MCF 10A (cell line): ENCODE measurements at regions not wholly inside any gene's neighbourhood (a gene's known extent, or its start where the extent isn't known, plus 50 kb on each side); places are given as distances from the start of the nearest gene placed in this dataset.
"Not testable (repeated sequence)": the region's sequence is repeated elsewhere in the genome, so short reads cannot be mapped to it uniquely, and the experiment has no call there.

Experiments
- BruUV-seq: library from RNA; stranded (reverse); fragments of 400-500 nt; replicated peaks from 2 replicates; lab custom pipeline; 2021; lab: Mats Ljungman, UMichigan
- CTCF ChIA-PET: fragments of 300-600 bp; sonication (Branson Sonifier 250); formaldehyde crosslinking; extraction: SDS; loops from one replicate; lab custom pipeline; 2021; ENCODE audit warnings: antibody characterized with exemption, inconsistent platforms; lab: Yijun Ruan, JAX
- POLR2A ChIA-PET: fragments of 300-600, 350-650 bp; sonication (Branson Sonifier 250); formaldehyde crosslinking; extraction: SDS; loops from one replicate; lab custom pipeline; 2020; ENCODE audit warnings: antibody characterized with exemption, inconsistent platforms; lab: Yijun Ruan, JAX
- DNase-seq: peaks from one replicate; pipeline ENCODE4 v3.0.0-alpha.2; 2018; ENCODE audit not compliant: unreplicated experiment
- H3K27ac Mint-ChIP-seq: one replicate; pipeline ENCODE4 v1.8.0; 2022; ENCODE audit warnings: mild to moderate bottlenecking, low read depth, mixed read lengths; ENCODE audit not compliant: unreplicated experiment
- H3K27me3 Mint-ChIP-seq: one replicate; pipeline ENCODE4 v1.8.0; 2022; ENCODE audit warnings: mixed read lengths; ENCODE audit not compliant: insufficient read depth, unreplicated experiment
- H3K36me3 Mint-ChIP-seq: one replicate; pipeline ENCODE4 v1.8.0; 2022; ENCODE audit warnings: mild to moderate bottlenecking, moderate library complexity, mixed read lengths; ENCODE audit not compliant: insufficient read depth, unreplicated experiment
- H3K4me1 Mint-ChIP-seq: one replicate; pipeline ENCODE4 v1.8.0; 2022; ENCODE audit warnings: mixed read lengths; ENCODE audit not compliant: insufficient read depth, unreplicated experiment
- H3K4me3 Mint-ChIP-seq: one replicate; pipeline ENCODE4 v1.8.0; 2022; ENCODE audit warnings: mild to moderate bottlenecking, moderate library complexity, mixed read lengths; ENCODE audit not compliant: unreplicated experiment
- H3K9me3 Mint-ChIP-seq: one replicate; pipeline ENCODE4 v1.8.0; 2022; ENCODE audit warnings: mixed read lengths; ENCODE audit not compliant: unreplicated experiment
- intact Hi-C: fragments of 100-400 bp; cut with micrococcal nuclease; formaldehyde crosslinking; loops from 2 replicates; pipeline ENCODE4 v1.14.1; 2022
- TF ChIP-seq, protein P1 (sequence below): fragments of 200-600 bp; IDR thresholded peaks from one replicate; pipeline ENCODE4 v1.8.0; 2022; ENCODE audit warnings: antibody characterized with exemption, mild to moderate bottlenecking; ENCODE audit not compliant: unreplicated experiment

GRCh38 chr2:39492095-39492590 is 55.1 kb upstream of the MAP4K3 start:
- ChIA-PET CTCF (interaction anchor here (0.7 kb wide), 1 partner anchor 21 kb away, joined by 3 read pairs; no protein-coding TSS in a partner anchor), POLR2A (interaction anchor here (0.7 to 2.0 kb wide), 8 partner anchors 9 to 112 kb away, joined by 3 to 15 read pairs (median 4); partner anchors contain the start of gene MAP4K3)
- Mint-ChIP-seq H3K36me3 (no peaks in the 10 kb centered on the region), H3K4me1 (peaks cover 14% of the 10 kb centered on the region), H3K27me3 (no peaks in the 10 kb centered on the region), H3K27ac (no peak overlapping the region), H3K9me3 (no peaks in the 10 kb centered on the region), H3K4me3 (no peak overlapping the region)
- TF ChIP-seq, protein P1, sequence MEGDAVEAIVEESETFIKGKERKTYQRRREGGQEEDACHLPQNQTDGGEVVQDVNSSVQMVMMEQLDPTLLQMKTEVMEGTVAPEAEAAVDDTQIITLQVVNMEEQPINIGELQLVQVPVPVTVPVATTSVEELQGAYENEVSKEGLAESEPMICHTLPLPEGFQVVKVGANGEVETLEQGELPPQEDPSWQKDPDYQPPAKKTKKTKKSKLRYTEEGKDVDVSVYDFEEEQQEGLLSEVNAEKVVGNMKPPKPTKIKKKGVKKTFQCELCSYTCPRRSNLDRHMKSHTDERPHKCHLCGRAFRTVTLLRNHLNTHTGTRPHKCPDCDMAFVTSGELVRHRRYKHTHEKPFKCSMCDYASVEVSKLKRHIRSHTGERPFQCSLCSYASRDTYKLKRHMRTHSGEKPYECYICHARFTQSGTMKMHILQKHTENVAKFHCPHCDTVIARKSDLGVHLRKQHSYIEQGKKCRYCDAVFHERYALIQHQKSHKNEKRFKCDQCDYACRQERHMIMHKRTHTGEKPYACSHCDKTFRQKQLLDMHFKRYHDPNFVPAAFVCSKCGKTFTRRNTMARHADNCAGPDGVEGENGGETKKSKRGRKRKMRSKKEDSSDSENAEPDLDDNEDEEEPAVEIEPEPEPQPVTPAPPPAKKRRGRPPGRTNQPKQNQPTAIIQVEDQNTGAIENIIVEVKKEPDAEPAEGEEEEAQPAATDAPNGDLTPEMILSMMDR = no peak
- DNase-seq = peak; percentile 74
- intact Hi-C loops = no loop called here
- BruUV-seq = no TSS peak

DNA sequence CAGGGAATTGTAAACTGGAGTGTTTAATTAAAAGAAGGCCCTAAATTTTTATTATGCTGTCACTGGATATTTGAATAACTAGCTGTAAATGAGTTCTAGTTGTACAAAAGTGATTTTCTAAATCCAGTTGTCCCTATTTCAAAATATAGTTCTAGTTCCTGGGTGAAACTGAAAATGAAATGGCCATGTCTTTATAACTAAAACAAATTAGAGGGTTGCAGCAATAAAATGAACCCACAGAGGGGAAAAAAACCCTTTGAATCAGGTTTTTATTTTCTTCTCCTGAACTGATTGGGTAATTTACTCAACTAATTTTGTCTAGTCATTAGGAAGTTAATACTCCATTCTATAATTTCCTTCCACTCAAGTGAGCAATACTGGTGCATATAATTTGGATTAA is 55.6 kb upstream of the MAP4K3 start:
- TF ChIP-seq, protein P1 = no peak
- Mint-ChIP-seq H3K9me3 (no peaks in the 10 kb centered on the region), H3K36me3 (no peaks in the 10 kb centered on the region), H3K4me3 (no peak overlapping the region), H3K4me1 (peaks cover 14% of the 10 kb centered on the region), H3K27ac (no peak overlapping the region), H3K27me3 (no peaks in the 10 kb centered on the region)
- CTCF ChIA-PET = no interaction called here
- no peak for DNase-seq
- POLR2A ChIA-PET = interaction anchor here (0.7 to 2.0 kb wide), 7 partner anchors 8 to 113 kb away, joined by 3 to 15 read pairs (median 4); partner anchors contain the start of gene MAP4K3
- no TSS peak for BruUV-seq
- intact Hi-C loops = no loop called here

DNA sequence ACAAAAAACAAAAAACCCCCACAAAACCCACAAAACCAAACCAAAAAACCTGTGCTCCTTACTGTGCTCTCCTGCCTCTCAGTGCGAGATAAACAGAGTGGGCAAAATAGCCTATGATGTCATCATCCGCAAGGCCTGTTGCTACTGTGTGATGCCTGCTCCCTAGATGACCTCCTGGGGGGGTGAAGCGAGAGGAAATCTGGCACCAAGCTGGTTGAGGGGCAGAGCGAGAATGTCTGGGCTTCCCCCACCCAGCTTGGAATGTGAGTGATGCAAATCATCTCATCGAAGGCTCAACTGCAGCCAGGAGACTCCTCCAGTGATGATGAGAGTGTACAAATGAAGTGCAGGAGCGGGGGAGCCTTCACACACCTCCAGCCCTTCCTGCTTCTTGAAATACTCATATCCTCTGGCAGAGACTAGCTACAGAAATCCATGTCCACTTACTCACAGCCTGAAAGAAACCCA is 57.7 kb upstream of the MAP4K3 start:
- CTCF ChIA-PET = no interaction called here
- Mint-ChIP-seq H3K9me3 (no peaks in the 10 kb centered on the region), H3K4me3 (no peak overlapping the region), H3K4me1 (peaks cover 8% of the 10 kb centered on the region), H3K27me3 (no peaks in the 10 kb centered on the region), H3K36me3 (no peaks in the 10 kb centered on the region), H3K27ac (no peak overlapping the region)
- DNase-seq = peak; percentile 39
- TF ChIP-seq, protein P1 = no peak
- POLR2A ChIA-PET = interaction anchor here (1.8 kb wide), 1 partner anchor 60 kb away, joined by 7 read pairs; no protein-coding TSS in a partner anchor
- intact Hi-C loops = no loop called here
- BruUV-seq = no TSS peak

DNA sequence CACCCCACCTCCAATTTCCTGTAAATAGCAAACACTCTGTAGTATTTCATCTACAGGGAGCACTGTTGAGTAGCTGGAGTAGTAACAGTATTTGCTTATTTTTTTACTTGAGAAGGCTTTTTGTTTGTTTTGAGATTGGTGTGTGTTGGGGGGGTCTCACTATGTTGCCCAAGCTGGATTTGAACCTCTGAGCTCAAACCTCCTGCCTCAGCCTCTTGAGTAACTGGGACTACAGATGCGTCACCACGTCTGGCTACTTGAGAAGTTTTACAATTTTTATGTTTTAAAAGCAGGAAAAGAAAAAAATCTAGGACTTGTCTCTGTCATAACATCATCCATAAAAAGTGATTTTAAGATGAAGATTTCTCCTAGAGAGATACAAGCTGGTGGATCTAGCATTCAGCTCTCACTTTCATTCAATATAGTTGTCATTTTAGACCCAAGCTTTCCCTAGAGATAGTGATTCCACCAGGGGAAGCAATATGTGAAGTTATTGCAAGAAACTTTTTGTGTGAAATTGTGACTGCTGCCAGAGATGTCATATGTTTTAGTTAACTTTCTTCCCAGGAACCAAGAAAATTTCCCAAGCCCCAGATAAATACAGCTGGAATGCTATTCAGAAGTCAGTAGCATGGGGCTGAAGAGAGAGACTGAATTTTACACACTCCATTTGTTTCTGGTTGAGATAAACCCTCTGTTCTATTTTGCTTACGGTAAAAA is 60.2 kb upstream of the MAP4K3 start:
- DNase-seq = no peak
- BruUV-seq = no TSS peak
- Mint-ChIP-seq H3K27ac (no peak overlapping the region), H3K27me3 (no peaks in the 10 kb centered on the region), H3K9me3 (no peaks in the 10 kb centered on the region), H3K36me3 (no peaks in the 10 kb centered on the region), H3K4me3 (no peak overlapping the region), H3K4me1 (peaks cover 3% of the 10 kb centered on the region)
- TF ChIP-seq, protein P1 = no peak
- intact Hi-C loops = no loop called here
- CTCF ChIA-PET = interaction anchor here (0.5 to 0.8 kb wide), 3 partner anchors 84 to 199 kb away, joined by 3 to 4 read pairs (median 3); no protein-coding TSS in a partner anchor
- POLR2A ChIA-PET = interaction anchor here (0.6 to 0.8 kb wide), 3 partner anchors 9 to 60 kb away, joined by 3 to 4 read pairs (median 4); partner anchors contain the start of gene MAP4K3

GRCh38 chr2:39498176-39498575 is 61.1 kb upstream of the MAP4K3 start:
- POLR2A ChIA-PET, BruUV-seq, CTCF ChIA-PET, H3K4me3 Mint-ChIP-seq, H3K9me3 Mint-ChIP-seq, DNase-seq, H3K4me1 Mint-ChIP-seq, H3K36me3 Mint-ChIP-seq, intact Hi-C loops, H3K27ac Mint-ChIP-seq, H3K27me3 Mint-ChIP-seq: not testable (repeated sequence)
